ENCODE measurements at regions not wholly inside any gene's neighbourhood (a gene's known extent, or its start where the extent isn't known, plus 50 kb on each side); places are given as distances from the start of the nearest gene placed in this dataset.

DNA sequence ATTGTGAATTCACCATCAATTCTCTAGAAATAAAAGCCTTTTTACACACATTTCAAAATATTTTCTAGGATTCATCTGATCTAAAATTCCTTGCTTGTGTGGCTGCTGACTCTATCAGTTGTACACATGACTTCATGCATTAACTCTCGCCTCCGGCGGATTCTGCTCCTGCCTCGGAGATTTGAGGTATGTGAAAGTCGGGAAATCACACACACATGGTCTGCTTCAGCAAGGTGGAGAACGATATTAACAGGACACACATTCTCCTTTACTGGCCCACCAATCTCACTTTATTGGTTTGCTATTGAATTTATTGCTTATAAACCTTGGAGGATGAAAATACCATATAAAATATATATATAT, 855.7 kb downstream of the SLITRK5 start:
- H3K27ac Mint-ChIP-seq, result no peak overlapping the region

DNA sequence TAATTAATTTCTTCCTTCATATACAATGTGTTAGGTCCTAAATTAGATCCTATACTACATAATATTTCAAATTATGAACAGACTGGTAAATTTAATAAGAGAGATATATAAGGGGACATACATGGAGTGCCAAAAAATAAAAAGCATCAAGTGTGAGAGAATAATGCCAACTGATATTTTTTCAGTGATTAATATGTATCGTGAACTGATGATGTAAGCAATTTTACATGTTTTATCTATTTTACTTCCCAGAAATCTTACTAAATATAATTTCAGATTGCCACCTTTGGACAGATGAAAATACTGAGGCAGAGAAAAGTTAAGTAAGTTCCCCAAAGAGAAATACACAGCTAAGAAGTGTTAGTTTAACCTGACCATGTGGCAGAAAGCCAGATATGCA, 870.8 kb downstream of the SLITRK5 start:
- Mint-ChIP-seq H3K27ac (no peak overlapping the region), H3K4me3 (no peak overlapping the region), H3K9me3 (peaks cover 7% of the 10 kb centered on the region), H3K27me3 (no peaks in the 10 kb centered on the region), H3K4me1 (no peaks in the 10 kb centered on the region), H3K36me3 (no peaks in the 10 kb centered on the region)

More for the DNA sequence above, 855.7 kb downstream of the SLITRK5 start:
- no peaks in the 10 kb centered on the region for H3K27me3 Mint-ChIP-seq
- no peaks in the 10 kb centered on the region for H3K4me1 Mint-ChIP-seq
- no peaks in the 10 kb centered on the region for H3K36me3 Mint-ChIP-seq
- H3K9me3 Mint-ChIP-seq, result peaks cover 4% of the 10 kb centered on the region
- H3K4me3 Mint-ChIP-seq, result no peak overlapping the region

DNA sequence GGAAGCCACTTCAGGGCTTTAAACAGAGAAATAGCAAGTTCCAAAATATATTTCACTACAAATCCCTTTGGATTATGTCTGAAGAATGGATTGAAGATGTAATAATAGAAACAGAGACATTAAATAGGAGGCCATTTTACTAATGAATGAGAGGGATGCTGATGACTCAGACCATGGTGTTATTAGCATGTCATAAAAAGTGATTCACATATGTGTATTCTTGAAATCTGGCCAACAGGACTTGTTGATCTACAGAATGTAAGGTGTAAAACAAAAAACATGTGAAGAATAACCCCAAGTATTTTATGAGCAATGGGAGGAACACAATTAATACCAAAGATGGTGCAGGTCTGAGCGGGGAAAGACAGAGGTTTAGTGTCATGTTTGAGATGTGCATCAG, 873.7 kb downstream of the SLITRK5 start:
- peaks cover 7% of the 10 kb centered on the region for H3K9me3 Mint-ChIP-seq
- no peaks in the 10 kb centered on the region for H3K27me3 Mint-ChIP-seq
- no peak overlapping the region for H3K27ac Mint-ChIP-seq
- no peaks in the 10 kb centered on the region for H3K4me1 Mint-ChIP-seq
- no peak overlapping the region for H3K4me3 Mint-ChIP-seq
- no peaks in the 10 kb centered on the region for H3K36me3 Mint-ChIP-seq

DNA sequence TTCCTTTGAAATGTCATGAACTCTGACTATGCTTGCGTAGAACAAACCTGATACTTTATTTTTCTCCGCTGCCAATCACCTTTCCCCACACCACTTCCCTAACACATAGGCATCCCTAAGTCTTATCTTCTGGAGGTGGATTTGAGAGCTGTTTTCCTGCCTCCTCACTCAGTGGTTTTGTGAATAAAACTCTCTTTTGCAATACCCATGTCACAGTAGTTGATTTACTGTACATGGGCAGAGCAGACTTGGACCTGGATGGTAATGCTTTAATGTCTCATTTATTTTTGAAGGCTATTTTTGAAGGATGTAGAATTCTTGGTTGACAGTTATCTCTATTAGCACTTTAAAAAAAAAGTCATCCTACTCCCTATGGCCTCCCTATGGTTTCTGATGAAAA, 881.8 kb downstream of the SLITRK5 start:
- Mint-ChIP-seq H3K27me3 (no peaks in the 10 kb centered on the region), H3K9me3 (no peaks in the 10 kb centered on the region), H3K4me3 (no peak overlapping the region), H3K4me1 (no peaks in the 10 kb centered on the region), H3K27ac (no peak overlapping the region), H3K36me3 (no peaks in the 10 kb centered on the region)

DNA sequence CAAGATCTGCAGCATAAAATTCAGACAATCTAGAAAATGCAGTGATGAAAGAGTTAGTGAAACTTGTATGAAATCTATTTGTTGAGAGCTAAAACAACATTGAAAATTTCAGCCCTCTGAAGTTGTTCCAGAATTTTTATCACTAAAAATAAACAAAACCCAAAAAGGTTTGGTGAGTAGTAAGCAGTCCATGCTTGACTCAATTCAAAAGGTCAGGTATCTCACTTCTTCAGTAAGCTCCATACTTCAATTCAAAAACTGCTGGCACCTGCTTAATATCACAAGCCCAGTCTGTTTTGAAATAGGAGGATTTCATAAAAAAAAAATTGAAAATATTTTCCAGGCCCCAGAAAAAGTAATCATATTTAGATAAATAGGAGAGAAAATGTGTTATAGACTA, 894.4 kb downstream of the SLITRK5 start:
- Mint-ChIP-seq H3K4me1 (no peaks in the 10 kb centered on the region), H3K9me3 (peaks cover 9% of the 10 kb centered on the region), H3K27me3 (no peaks in the 10 kb centered on the region), H3K27ac (no peak overlapping the region), H3K36me3 (no peaks in the 10 kb centered on the region), H3K4me3 (no peak overlapping the region)

DNA sequence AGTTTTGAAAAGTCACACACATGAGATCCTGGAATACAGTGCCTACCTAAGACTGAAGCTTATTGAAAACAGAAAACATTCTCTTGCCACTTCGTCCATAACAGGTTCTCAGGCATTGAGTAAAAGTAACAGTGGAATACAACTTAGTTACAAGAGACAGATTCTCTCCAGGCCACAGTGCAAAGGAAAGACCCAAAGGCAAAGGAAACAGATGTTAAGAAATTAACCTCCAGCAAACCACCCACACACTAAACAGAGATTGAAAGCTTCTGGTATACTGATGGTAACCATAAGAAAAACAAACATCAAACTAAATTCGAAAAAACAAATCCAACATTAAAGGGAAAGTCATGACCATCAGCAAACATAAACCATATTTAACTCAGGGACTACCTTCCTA, 914.7 kb downstream of the SLITRK5 start:
- no peaks in the 10 kb centered on the region for H3K36me3 Mint-ChIP-seq
- no peaks in the 10 kb centered on the region for H3K27me3 Mint-ChIP-seq
- H3K4me3 Mint-ChIP-seq, result no peak overlapping the region
- no peaks in the 10 kb centered on the region for H3K9me3 Mint-ChIP-seq
- H3K27ac Mint-ChIP-seq, result no peak overlapping the region
- H3K4me1 Mint-ChIP-seq, result no peaks in the 10 kb centered on the region

DNA sequence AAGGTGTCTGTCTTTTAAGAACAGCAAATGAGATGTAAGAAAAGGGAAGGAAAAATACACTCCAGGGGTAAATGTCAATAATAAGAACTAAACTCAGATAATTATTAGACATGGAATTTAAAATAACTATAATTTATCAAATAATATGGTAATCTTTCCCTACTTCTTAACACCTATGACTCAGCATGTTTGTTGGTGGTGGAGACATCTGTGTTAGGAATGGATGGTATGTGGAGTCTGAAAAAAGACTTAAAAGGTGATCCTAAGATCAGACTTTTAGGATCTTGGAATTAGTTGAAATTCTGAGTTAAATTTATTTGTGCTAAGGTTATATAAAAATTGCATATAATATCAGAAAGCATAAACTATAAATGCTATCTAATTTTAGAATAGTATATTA, 915.1 kb downstream of the SLITRK5 start:
- H3K4me3 Mint-ChIP-seq, result no peak overlapping the region

DNA sequence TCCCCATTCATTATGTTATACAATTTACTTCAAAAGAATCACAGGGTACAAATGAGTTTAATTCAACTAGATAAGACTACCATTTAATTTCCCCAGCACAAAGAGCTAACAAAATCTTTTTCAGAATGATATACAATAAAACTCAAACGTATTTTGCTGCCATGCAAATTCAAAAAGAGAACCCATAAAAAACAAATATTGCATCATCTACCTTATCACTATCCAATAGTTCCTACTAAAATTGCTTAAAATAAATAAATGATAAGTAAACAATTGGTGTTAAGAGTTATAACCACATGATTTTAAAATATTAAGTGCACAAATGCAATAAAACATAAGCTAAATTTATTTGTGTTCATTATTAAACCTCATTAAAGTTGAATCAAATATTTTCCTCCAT, 919.4 kb downstream of the SLITRK5 start:
- Mint-ChIP-seq H3K27me3 (no peaks in the 10 kb centered on the region), H3K4me3 (no peak overlapping the region), H3K4me1 (no peaks in the 10 kb centered on the region), H3K27ac (no peak overlapping the region), H3K36me3 (peaks cover 1% of the 10 kb centered on the region), H3K9me3 (peaks cover 5% of the 10 kb centered on the region)

More for the DNA sequence above, 915.1 kb downstream of the SLITRK5 start:
- H3K9me3 Mint-ChIP-seq, result no peaks in the 10 kb centered on the region
- no peak overlapping the region for H3K27ac Mint-ChIP-seq
- H3K27me3 Mint-ChIP-seq, result no peaks in the 10 kb centered on the region
- no peaks in the 10 kb centered on the region for H3K36me3 Mint-ChIP-seq
- H3K4me1 Mint-ChIP-seq, result no peaks in the 10 kb centered on the region

DNA sequence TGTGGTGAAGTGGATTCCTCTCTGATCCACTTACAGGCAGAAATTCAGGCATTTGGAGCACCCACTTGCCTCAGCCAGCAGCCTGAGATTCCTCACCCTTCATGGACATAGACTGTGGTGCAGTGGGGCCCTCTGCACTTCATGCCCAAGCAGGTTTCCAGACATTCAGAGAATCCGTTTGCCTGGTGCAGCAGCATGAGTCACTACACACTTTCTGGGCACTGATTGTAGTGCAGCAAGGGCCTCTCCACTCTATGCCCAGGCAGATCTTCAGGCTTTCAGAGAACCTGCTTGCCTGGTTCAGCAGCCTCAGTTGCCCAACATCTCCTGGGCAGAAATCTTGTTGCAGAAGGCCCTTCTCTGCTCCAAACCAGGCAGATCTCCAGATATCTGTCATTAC, 920.9 kb downstream of the SLITRK5 start:
- no peaks in the 10 kb centered on the region for H3K27me3 Mint-ChIP-seq
- H3K4me3 Mint-ChIP-seq, result no peak overlapping the region
- no peak overlapping the region for H3K27ac Mint-ChIP-seq
- H3K36me3 Mint-ChIP-seq, result peaks cover 1% of the 10 kb centered on the region
- peaks cover 5% of the 10 kb centered on the region for H3K9me3 Mint-ChIP-seq
- no peaks in the 10 kb centered on the region for H3K4me1 Mint-ChIP-seq

DNA sequence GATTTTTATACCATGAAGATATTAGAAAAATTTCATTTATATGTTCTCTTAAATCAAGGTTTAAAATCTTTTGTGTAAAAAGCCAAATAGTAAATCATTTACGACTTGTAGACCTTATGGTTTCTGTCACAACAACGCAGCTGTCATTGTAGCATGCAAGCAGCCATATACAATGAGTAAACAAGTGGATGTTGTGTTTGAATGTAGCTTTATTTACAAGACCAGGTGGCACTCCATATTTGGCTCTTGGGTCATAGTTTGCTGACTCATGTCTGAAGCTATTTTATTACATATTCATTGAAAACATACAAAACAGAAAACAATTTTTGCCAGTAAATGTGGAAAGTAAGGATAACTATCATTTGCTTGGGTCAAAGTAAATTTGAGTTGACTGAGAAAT, 930.8 kb downstream of the SLITRK5 start:
- Mint-ChIP-seq H3K4me1 (no peaks in the 10 kb centered on the region), H3K27ac (no peak overlapping the region), H3K4me3 (no peak overlapping the region), H3K27me3 (no peaks in the 10 kb centered on the region), H3K9me3 (no peaks in the 10 kb centered on the region), H3K36me3 (no peaks in the 10 kb centered on the region)

DNA sequence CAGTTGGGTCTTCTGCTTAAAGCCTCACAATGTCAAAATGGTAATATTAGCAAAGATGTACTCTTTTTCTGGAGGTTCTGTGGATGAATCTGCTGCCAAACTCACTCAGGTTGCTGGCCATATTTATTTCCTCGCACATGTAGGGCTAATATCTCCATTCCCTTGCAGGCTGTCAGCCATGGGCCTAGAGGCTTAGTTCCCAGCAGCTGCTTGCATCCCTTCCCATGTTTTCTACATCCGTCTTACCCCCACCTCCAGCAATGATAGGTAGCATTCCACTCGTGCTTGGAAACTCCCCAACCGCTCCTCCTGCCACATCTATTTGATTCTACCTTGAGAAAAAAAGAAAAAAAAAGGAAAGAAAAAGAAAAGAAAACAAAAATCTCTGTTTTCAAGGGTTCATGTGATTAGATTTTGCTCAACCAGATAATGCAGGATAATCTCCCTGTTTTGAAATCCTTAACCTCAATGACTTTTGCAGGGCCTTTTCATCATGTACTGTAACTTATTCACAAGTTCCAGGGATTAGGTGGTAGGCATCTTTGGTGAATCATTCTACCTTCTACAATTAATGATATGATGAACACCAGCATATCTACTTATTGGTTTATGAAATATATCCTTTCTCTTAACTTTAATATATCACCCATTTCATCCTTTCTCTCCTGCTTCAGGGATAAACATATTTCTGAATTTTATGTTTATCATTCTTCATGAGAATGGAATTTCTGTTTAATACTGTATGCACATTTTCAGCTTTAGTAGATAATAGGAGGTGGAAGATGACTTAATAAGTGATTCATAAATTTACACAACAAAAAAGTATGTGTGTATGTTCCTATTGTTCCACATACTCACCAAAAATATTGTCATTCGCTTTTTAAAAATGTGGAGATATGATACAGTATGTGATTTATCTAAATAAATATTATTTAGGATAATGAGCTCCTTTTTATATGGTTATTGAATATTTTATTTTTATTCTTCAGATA, 931.9 kb downstream of the SLITRK5 start:
- H3K27me3 Mint-ChIP-seq, result no peaks in the 10 kb centered on the region
- no peak overlapping the region for H3K27ac Mint-ChIP-seq
- no peak overlapping the region for H3K4me3 Mint-ChIP-seq
- H3K36me3 Mint-ChIP-seq, result no peaks in the 10 kb centered on the region
- H3K4me1 Mint-ChIP-seq, result no peaks in the 10 kb centered on the region
- H3K9me3 Mint-ChIP-seq, result no peaks in the 10 kb centered on the region

DNA sequence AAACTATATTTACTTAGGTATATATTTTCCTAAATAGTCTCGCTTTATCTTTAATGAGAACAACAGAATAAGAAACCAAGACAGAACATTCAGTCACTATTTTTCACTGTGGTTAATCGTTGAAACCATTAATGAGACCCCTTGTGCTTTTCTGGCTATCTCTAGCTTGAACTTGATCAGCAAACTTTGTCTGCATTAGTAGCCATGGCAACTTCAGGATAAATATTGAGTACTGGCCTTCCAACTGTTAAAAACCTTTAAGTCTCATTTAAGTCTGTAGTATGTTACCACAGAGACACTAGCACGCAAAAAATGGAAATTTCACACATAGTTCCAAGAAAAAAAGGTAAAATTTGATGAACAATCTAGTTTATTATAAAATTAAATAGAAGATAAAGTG, 946.0 kb downstream of the SLITRK5 start:
- Mint-ChIP-seq H3K27ac (no peak overlapping the region), H3K9me3 (peaks cover 4% of the 10 kb centered on the region), H3K4me3 (no peak overlapping the region), H3K4me1 (peaks cover 9% of the 10 kb centered on the region), H3K27me3 (no peaks in the 10 kb centered on the region), H3K36me3 (no peaks in the 10 kb centered on the region)

DNA sequence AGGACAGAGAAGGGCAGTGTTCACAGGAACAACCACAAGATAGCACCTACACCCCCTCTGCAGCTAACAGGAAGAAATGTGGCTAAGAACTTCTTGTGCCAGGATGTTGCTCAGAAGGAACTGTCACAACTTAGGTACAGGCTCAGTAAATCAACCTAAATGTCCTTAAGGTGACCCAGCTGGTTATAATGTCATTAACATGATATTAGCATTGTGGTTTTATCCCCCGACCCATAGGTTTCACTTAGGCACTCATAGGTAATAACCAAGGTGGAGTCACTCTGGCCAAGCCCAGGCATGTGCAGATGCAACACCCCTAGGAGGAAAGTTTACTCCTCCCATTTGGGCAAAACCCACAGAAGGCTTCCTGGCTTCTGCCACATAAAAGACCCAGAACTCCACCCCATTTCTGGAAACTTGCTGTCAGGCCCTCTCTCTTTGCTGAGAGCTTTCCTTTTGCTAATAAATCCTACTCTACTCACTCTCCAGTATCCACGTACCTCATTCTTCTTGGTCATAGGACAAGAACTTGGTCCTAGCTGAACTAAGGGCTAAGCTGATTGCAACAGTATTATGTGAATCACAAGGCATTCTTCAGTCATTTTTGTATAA, 951.3 kb downstream of the SLITRK5 start:
- peak overlapping the region; percentile 80 for H3K27ac Mint-ChIP-seq

DNA sequence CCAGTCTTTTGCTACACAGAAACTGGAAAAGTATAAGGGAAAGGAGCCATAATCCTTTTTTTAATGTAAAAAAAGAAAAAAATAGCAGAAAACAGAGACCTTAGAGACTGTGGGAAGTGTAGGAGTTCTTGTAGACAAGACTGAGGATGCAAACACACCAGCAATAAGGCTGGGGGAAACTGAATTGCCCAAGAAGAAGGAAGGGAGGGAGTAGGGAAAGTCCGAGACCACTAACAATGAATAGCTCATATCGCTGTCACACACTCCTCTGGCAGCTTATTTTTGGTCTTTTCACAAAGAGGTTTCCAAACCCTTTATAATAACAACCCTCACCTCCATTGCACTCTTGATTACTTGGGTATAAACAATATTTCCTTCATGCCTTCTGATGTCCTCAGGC, 952.0 kb downstream of the SLITRK5 start:
- no peak overlapping the region for H3K4me3 Mint-ChIP-seq
- H3K36me3 Mint-ChIP-seq, result no peaks in the 10 kb centered on the region
- no peaks in the 10 kb centered on the region for H3K27me3 Mint-ChIP-seq
- H3K4me1 Mint-ChIP-seq, result peaks cover 20% of the 10 kb centered on the region
- peak overlapping the region; percentile 66 for H3K27ac Mint-ChIP-seq
- no peaks in the 10 kb centered on the region for H3K9me3 Mint-ChIP-seq

More for the DNA sequence above, 951.3 kb downstream of the SLITRK5 start:
- Mint-ChIP-seq H3K9me3 (no peaks in the 10 kb centered on the region), H3K4me3 (peak overlapping the region; percentile 31), H3K36me3 (no peaks in the 10 kb centered on the region), H3K27me3 (no peaks in the 10 kb centered on the region), H3K4me1 (peaks cover 20% of the 10 kb centered on the region)

DNA sequence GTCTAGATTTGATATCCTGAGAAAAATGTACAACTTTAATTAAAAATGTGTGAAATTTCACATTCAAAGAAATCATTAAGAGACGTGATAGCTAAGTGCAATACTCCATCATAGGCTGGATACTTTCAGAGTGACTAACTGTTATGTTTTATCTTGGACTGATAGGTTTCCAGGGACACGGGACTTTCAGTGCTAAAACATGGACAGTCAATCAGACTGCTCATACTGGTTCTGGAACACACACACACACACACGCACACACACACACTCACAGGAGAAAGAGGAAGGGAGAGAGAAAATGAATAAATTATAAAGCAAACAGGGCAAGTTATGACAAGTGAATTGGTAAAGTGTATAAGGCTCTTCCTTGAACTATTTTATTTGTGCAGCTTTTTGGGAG, 955.9 kb downstream of the SLITRK5 start:
- Mint-ChIP-seq H3K4me3 (no peak overlapping the region), H3K4me1 (peaks cover 11% of the 10 kb centered on the region), H3K9me3 (peaks cover 5% of the 10 kb centered on the region), H3K36me3 (no peaks in the 10 kb centered on the region), H3K27me3 (no peaks in the 10 kb centered on the region), H3K27ac (no peak overlapping the region)

DNA sequence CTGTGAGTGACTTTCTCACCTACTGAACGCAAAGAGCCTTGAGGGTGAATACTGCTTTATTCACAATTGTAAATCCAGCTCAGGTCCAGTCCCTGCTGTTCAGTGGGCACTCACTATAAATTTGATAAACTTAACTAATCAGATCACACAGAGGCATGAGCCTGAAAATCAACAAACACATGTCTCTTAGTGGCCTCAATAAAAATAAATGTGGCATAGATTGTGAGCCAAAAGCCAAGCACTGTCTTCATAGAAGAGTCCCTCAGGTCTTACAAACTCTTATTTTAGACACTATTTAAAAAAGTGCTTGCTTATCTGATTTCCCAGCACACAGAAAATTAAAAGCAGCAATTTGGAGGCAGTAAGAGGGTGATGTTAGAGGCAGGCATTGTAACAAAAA, 957.7 kb downstream of the SLITRK5 start:
- Mint-ChIP-seq H3K27me3 (no peaks in the 10 kb centered on the region), H3K27ac (no peak overlapping the region), H3K9me3 (peaks cover 5% of the 10 kb centered on the region), H3K4me1 (no peaks in the 10 kb centered on the region), H3K36me3 (no peaks in the 10 kb centered on the region), H3K4me3 (no peak overlapping the region)

All from activated naive CD4-positive, alpha-beta T cell treated with anti-CD3 and anti-CD28 coated beads, Interleukin-2, amount 50 U/mL, for 24 hours (primary cell).